ENCODE measurements at regions not wholly inside any gene's neighbourhood (a gene's known extent, or its start where the extent isn't known, plus 50 kb on each side); places are given as distances from the start of the nearest gene placed in this dataset.

GRCh38 chr1:115159958-115160357 is 70.7 kb upstream of the TSPAN2 start:
- H3K4me2 ChIP-seq (ENCODE audit: low read length): no peak overlapping the region
- H3K9me2 ChIP-seq (replicated peaks; ENCODE audit: control insufficient read depth, low read length): no peaks in the 10 kb centered on the region
- H3K4me1 ChIP-seq (ENCODE audit: control insufficient read depth, low read length): no peaks in the 10 kb centered on the region
- no peaks in the 10 kb centered on the region for H4K20me1 ChIP-seq (ENCODE audit: control insufficient read depth, insufficient read depth, low read depth, low read length)
- H3K9me3 ChIP-seq (ENCODE audit: control insufficient read depth, insufficient read depth, low read length): no peaks in the 10 kb centered on the region
- H3K27me3 ChIP-seq (ENCODE audit: control insufficient read depth, low read length): no peaks in the 10 kb centered on the region
- no peak overlapping the region for H3K27ac ChIP-seq (ENCODE audit: low read depth, low read length)
- no peak overlapping the region for H3K4me3 ChIP-seq (ENCODE audit: low read length)
- TF ChIP-seq CTCF (IDR thresholded peaks at IDR 0.05; ENCODE audit: low read depth, low read length, poor library complexity, severe bottlenecking) (no peak), EZH2phosphoT487 (IDR thresholded peaks at IDR 0.05; ENCODE audit: borderline replicate concordance, low read length) (no peak)
- no peaks in the 10 kb centered on the region for H3K36me3 ChIP-seq (ENCODE audit: control insufficient read depth, low read length)
- no peaks in the 10 kb centered on the region for H3K79me2 ChIP-seq (ENCODE audit: control insufficient read depth, low read length)
- H3F3A ChIP-seq (ENCODE audit: control insufficient read depth, insufficient read depth): no peaks in the 10 kb centered on the region

GRCh38 chr1:115158181-115158580 is 68.9 kb upstream of the TSPAN2 start:
- no peaks in the 10 kb centered on the region for H3K9me2 ChIP-seq (replicated peaks; ENCODE audit: control insufficient read depth, low read length)
- H3K9me3 ChIP-seq (ENCODE audit: control insufficient read depth, insufficient read depth, low read length): no peaks in the 10 kb centered on the region
- no peaks in the 10 kb centered on the region for H3F3A ChIP-seq (ENCODE audit: control insufficient read depth, insufficient read depth)
- no peaks in the 10 kb centered on the region for H3K27me3 ChIP-seq (ENCODE audit: control insufficient read depth, low read length)
- H3K27ac ChIP-seq (ENCODE audit: low read depth, low read length): no peak overlapping the region
- no peak for TF ChIP-seq CTCF (IDR thresholded peaks at IDR 0.05; ENCODE audit: low read depth, low read length, poor library complexity, severe bottlenecking)
- no peak for TF ChIP-seq EZH2phosphoT487 (IDR thresholded peaks at IDR 0.05; ENCODE audit: borderline replicate concordance, low read length)
- H3K36me3 ChIP-seq (ENCODE audit: control insufficient read depth, low read length): no peaks in the 10 kb centered on the region
- H4K20me1 ChIP-seq (ENCODE audit: control insufficient read depth, insufficient read depth, low read depth, low read length): no peaks in the 10 kb centered on the region
- no peak overlapping the region for H3K4me2 ChIP-seq (ENCODE audit: low read length)
- no peaks in the 10 kb centered on the region for H3K4me1 ChIP-seq (ENCODE audit: control insufficient read depth, low read length)
- no peaks in the 10 kb centered on the region for H3K79me2 ChIP-seq (ENCODE audit: control insufficient read depth, low read length)
- H3K4me3 ChIP-seq (ENCODE audit: low read length): no peak overlapping the region

DNA sequence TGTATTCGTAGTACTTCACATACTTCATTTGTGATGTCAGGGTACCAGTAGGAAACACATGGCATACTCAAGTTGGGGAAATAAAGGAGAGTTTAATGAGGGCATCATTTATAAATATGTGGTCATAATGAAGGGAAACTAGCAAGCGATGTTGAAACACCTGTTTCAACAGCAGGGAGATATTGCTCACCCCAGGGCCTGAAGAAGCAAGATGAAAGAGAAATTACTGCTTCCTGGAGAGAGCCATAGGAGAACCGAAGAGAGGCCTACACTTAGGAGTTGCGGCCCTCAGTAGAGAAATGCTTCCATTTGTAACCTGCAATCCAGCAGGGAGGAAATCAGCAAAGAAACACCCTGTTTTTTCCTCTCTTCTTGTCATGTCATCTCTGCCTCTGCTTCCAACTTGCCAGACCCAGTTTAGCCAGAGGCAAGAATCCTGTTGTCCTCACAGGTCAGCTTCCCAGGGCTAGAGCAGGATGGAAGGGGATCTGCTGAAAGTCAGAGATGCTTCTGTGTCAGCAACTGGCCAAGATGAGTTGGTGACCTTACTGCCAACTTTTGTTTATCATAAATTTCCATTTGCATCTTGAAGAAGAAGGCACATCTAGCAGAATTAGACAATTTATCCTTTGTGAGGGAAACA is 67.6 kb upstream of the TSPAN2 start:
- H3K9me3 ChIP-seq (ENCODE audit: control insufficient read depth, insufficient read depth, low read length): no peaks in the 10 kb centered on the region
- no peak overlapping the region for H3K4me2 ChIP-seq (ENCODE audit: low read length)
- no peaks in the 10 kb centered on the region for H3K36me3 ChIP-seq (ENCODE audit: control insufficient read depth, low read length)
- H3K4me1 ChIP-seq (ENCODE audit: control insufficient read depth, low read length): no peaks in the 10 kb centered on the region
- TF ChIP-seq CTCF (IDR thresholded peaks at IDR 0.05; ENCODE audit: low read depth, low read length, poor library complexity, severe bottlenecking) (no peak), EZH2phosphoT487 (IDR thresholded peaks at IDR 0.05; ENCODE audit: borderline replicate concordance, low read length) (no peak)
- no peaks in the 10 kb centered on the region for H4K20me1 ChIP-seq (ENCODE audit: control insufficient read depth, insufficient read depth, low read depth, low read length)
- H3K27ac ChIP-seq (ENCODE audit: low read depth, low read length): no peak overlapping the region
- no peaks in the 10 kb centered on the region for H3K27me3 ChIP-seq (ENCODE audit: control insufficient read depth, low read length)
- no peaks in the 10 kb centered on the region for H3K9me2 ChIP-seq (replicated peaks; ENCODE audit: control insufficient read depth, low read length)
- no peak overlapping the region for H3K4me3 ChIP-seq (ENCODE audit: low read length)
- H3F3A ChIP-seq (ENCODE audit: control insufficient read depth, insufficient read depth): no peaks in the 10 kb centered on the region
- H3K79me2 ChIP-seq (ENCODE audit: control insufficient read depth, low read length): no peaks in the 10 kb centered on the region

All from DOHH2 (cell line).